ENCODE measurements at regions not wholly inside any gene's neighbourhood (a gene's known extent, or its start where the extent isn't known, plus 50 kb on each side); places are given as distances from the start of the nearest gene placed in this dataset.

DNA sequence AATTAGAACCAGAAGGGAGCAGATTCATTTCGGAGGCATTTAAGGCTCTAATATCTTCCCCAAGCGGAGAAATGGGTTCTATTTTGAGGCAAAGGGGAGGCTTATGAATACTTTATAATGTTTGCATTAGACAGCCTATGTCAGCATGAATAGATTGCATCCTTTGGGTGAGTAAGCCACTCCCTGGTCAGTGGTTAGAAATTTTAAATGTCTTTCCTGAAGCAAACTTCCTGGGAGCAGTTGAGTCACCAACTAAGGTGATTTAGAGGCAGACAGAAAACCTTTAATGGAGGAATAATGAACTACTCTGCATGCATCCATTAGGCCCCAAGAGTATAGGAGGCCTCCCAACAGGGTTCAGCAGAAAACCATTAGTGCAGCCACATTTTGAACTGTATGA is 204.9 kb downstream of the ELAVL2 start:
- Histone ChIP-seq H3K27ac (no peak overlapping the region), H3K4me1 (no peaks in the 10 kb centered on the region), H3K9me3 (no peaks in the 10 kb centered on the region), H3K27me3 (no peaks in the 10 kb centered on the region), H3K36me3 (no peaks in the 10 kb centered on the region), H3K4me3 (no peak overlapping the region)
- TF ChIP-seq, protein P1, sequence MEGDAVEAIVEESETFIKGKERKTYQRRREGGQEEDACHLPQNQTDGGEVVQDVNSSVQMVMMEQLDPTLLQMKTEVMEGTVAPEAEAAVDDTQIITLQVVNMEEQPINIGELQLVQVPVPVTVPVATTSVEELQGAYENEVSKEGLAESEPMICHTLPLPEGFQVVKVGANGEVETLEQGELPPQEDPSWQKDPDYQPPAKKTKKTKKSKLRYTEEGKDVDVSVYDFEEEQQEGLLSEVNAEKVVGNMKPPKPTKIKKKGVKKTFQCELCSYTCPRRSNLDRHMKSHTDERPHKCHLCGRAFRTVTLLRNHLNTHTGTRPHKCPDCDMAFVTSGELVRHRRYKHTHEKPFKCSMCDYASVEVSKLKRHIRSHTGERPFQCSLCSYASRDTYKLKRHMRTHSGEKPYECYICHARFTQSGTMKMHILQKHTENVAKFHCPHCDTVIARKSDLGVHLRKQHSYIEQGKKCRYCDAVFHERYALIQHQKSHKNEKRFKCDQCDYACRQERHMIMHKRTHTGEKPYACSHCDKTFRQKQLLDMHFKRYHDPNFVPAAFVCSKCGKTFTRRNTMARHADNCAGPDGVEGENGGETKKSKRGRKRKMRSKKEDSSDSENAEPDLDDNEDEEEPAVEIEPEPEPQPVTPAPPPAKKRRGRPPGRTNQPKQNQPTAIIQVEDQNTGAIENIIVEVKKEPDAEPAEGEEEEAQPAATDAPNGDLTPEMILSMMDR (IDR thresholded peaks at IDR 0.05): no peak
- intact Hi-C loops (cut with DNase I; ENCODE audit: low total_unique reads): no loop called here
- DNase-seq: no peak

DNA sequence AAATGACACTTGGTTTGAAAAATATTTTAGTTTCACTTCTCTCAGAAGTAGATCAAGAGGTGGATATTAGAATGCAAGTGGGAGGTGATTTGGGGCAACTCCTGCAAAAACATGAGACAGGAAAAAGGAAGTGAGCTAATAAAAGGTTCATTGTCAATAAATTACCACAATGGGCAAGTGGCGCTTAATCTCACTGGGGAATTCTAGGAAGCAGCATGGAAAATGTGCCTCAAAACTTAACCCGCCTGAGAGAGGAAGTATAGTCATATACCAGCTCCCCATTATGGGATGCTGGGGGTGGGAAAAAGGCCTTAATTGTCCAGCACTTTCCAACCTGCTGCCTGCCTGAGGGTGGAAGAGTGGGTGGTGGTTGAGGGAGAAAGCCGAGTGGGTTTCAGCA is 204.1 kb downstream of the ELAVL2 start:
- TF ChIP-seq, protein P1 (IDR thresholded peaks at IDR 0.05): no peak
- Histone ChIP-seq H3K9me3 (no peaks in the 10 kb centered on the region), H3K4me1 (no peaks in the 10 kb centered on the region), H3K4me3 (no peak overlapping the region), H3K36me3 (no peaks in the 10 kb centered on the region), H3K27ac (no peak overlapping the region), H3K27me3 (no peaks in the 10 kb centered on the region)
- DNase-seq: no peak
- intact Hi-C loops (cut with DNase I; ENCODE audit: low total_unique reads): no loop called here

DNA sequence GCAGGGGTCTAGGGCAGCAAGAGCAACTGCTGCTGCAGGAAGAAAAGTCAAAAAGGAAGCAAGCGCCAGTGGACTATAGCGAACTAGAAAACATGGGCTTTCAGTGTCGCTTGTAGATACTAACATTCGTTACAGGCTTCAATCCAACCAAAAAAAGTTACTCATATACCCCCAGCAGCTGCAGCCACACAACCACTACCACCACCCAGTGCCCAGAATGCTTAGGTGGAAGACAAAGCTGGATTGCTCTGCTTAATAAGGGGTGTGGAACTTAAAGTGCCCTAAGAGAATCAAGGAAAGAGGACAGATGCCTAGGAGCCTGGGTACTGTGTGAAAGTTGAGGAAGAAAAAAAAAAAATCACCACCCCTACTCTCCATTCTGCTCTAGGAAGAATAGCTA is 203.6 kb downstream of the ELAVL2 start:
- DNase-seq: no peak
- intact Hi-C loops (cut with DNase I; ENCODE audit: low total_unique reads): no loop called here
- H3K4me1 ChIP-seq: no peaks in the 10 kb centered on the region
- H3K9me3 ChIP-seq: no peaks in the 10 kb centered on the region
- no peak overlapping the region for H3K4me3 ChIP-seq
- H3K27ac ChIP-seq: no peak overlapping the region
- H3K36me3 ChIP-seq: no peaks in the 10 kb centered on the region
- TF ChIP-seq, protein P1 (IDR thresholded peaks at IDR 0.05): no peak
- H3K27me3 ChIP-seq: no peaks in the 10 kb centered on the region

DNA sequence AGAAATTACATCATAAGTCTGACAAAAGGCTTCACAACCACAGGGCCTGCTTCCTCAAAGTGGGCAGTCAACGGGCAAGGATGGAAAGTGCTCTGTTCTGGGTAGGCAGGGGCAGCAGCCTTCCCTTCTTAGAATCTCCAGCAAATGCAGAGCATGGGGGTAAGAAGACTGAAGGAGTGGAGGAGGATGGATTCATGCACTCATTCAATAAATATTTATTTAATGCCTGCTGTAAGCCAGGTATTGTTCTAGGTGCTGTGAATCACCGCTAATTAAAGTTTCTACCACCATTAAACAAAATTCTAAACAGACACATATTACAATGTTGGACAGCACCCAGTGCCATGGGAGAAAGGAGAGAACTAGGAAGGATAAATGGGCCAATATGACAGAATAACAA is 195.6 kb downstream of the ELAVL2 start:
- intact Hi-C loops (cut with DNase I; ENCODE audit: low total_unique reads): no loop called here

DNA sequence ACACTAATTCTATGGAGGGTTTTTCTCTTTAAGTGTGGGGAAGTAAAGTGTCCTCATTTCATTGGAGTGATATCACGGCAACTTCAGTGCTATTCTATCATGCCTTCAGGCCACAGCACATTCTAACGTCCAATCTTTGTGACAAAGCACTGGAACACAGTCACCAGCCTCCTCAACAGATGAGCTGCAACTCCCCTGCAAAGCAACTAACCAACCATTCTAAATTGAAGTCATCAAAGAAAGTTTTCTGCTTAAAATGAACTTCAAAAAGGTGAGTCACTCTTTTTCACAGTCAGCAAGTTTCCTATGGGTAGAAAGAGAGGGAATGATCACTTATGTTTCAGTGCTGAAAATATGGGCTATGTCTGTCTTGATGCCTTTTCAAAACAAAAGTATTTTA is 190.8 kb downstream of the ELAVL2 start:
- Histone ChIP-seq H3K9me3 (no peaks in the 10 kb centered on the region), H3K36me3 (no peaks in the 10 kb centered on the region), H3K4me3 (no peak overlapping the region), H3K27me3 (no peaks in the 10 kb centered on the region), H3K27ac (no peak overlapping the region), H3K4me1 (no peaks in the 10 kb centered on the region)
- intact Hi-C loops (cut with DNase I; ENCODE audit: low total_unique reads): no loop called here
- TF ChIP-seq, protein P1 (IDR thresholded peaks at IDR 0.05): no peak
- DNase-seq: no peak

More for the DNA sequence above, 195.6 kb downstream of the ELAVL2 start:
- H3K27ac ChIP-seq: no peak overlapping the region
- TF ChIP-seq, protein P1 (IDR thresholded peaks at IDR 0.05): no peak
- H3K4me3 ChIP-seq: no peak overlapping the region
- H3K27me3 ChIP-seq: no peaks in the 10 kb centered on the region
- H3K36me3 ChIP-seq: no peaks in the 10 kb centered on the region
- H3K4me1 ChIP-seq: no peaks in the 10 kb centered on the region
- no peak for DNase-seq
- H3K9me3 ChIP-seq: no peaks in the 10 kb centered on the region

DNA sequence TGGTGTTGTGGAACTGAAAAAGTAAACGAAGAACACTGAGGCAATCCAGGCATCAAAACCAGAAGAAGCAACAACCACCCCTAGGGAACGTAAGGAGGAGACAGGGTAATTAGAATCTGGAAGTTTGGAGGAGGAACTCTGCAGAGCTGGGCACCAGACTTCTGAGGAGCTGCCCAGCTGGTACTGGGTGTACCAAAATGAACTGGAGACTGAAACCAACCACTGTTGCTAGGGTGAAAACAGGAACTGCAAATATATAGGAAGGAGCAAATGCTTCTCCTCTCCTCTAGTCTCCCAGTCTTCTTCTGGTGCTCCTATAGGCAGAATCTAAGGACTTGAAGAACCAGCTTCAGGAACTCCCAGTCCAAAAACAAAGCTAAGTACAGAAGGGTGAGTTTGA is 189.8 kb downstream of the ELAVL2 start:
- H3K4me3 ChIP-seq: no peak overlapping the region
- TF ChIP-seq, protein P1 (IDR thresholded peaks at IDR 0.05): no peak
- no peaks in the 10 kb centered on the region for H3K4me1 ChIP-seq
- H3K27me3 ChIP-seq: no peaks in the 10 kb centered on the region
- H3K27ac ChIP-seq: no peak overlapping the region
- DNase-seq: no peak
- intact Hi-C loops (cut with DNase I; ENCODE audit: low total_unique reads): no loop called here
- H3K36me3 ChIP-seq: no peaks in the 10 kb centered on the region
- no peaks in the 10 kb centered on the region for H3K9me3 ChIP-seq
